ENCODE measurements at regions not wholly inside any gene's neighbourhood (a gene's known extent, or its start where the extent isn't known, plus 50 kb on each side); places are given as distances from the start of the nearest gene placed in this dataset.

GRCh38 chr9:103681435-103681834, 412.7 kb upstream of the SMC2 start:
- in situ Hi-C loops (cut with HindIII; ENCODE audit: low pct_unique_long_range_greater_than_20kb, low sequenced_read_pairs): no loop called here
- no peak for DNase-seq (ENCODE audit: low read depth)

GRCh38 chr9:103700195-103700962, 393.7 kb upstream of the SMC2 start:
- in situ Hi-C loops (cut with HindIII; ENCODE audit: low pct_unique_long_range_greater_than_20kb, low sequenced_read_pairs): no loop called here

GRCh38 chr9:103702572-103702971, 391.5 kb upstream of the SMC2 start:
- no peak for DNase-seq (ENCODE audit: low read depth)
- in situ Hi-C loops (cut with HindIII; ENCODE audit: low pct_unique_long_range_greater_than_20kb, low sequenced_read_pairs): no loop called here

More at GRCh38 chr9:103700195-103700962, 393.7 kb upstream of the SMC2 start:
- DNase-seq (ENCODE audit: low read depth): no peak

- in situ Hi-C loops (cut with HindIII; ENCODE audit: low pct_unique_long_range_greater_than_20kb, low sequenced_read_pairs): no loop called here
- no peak for DNase-seq (ENCODE audit: low read depth)
Observed at GRCh38 chr9:103707181-103707580, 386.9 kb upstream of the SMC2 start.

GRCh38 chr9:103709366-103709765, 384.7 kb upstream of the SMC2 start:
- in situ Hi-C loops (cut with HindIII; ENCODE audit: low pct_unique_long_range_greater_than_20kb, low sequenced_read_pairs): no loop called here
- DNase-seq (ENCODE audit: low read depth): no peak

GRCh38 chr9:103713631-103714030, 380.5 kb upstream of the SMC2 start:
- in situ Hi-C loops (cut with HindIII; ENCODE audit: low pct_unique_long_range_greater_than_20kb, low sequenced_read_pairs): no loop called here
- DNase-seq (ENCODE audit: low read depth): no peak

GRCh38 chr9:103714992-103715391, 379.1 kb upstream of the SMC2 start:
- DNase-seq (ENCODE audit: low read depth): no peak
- in situ Hi-C loops (cut with HindIII; ENCODE audit: low pct_unique_long_range_greater_than_20kb, low sequenced_read_pairs): no loop called here

GRCh38 chr9:103721056-103721455, 373.1 kb upstream of the SMC2 start:
- in situ Hi-C loops (cut with HindIII; ENCODE audit: low pct_unique_long_range_greater_than_20kb, low sequenced_read_pairs): no loop called here
- DNase-seq (ENCODE audit: low read depth): no peak

- DNase-seq (ENCODE audit: low read depth): no peak
- in situ Hi-C loops (cut with HindIII; ENCODE audit: low pct_unique_long_range_greater_than_20kb, low sequenced_read_pairs): no loop called here
Observed at GRCh38 chr9:103730866-103731265, 363.2 kb upstream of the SMC2 start.

GRCh38 chr9:103731541-103731940, 362.6 kb upstream of the SMC2 start:
- in situ Hi-C loops (cut with HindIII; ENCODE audit: low pct_unique_long_range_greater_than_20kb, low sequenced_read_pairs): no loop called here
- no peak for DNase-seq (ENCODE audit: low read depth)

- no peak for DNase-seq (ENCODE audit: low read depth)
- in situ Hi-C loops (cut with HindIII; ENCODE audit: low pct_unique_long_range_greater_than_20kb, low sequenced_read_pairs): no loop called here
Observed at GRCh38 chr9:103734471-103734870, 359.6 kb upstream of the SMC2 start.

GRCh38 chr9:103755441-103755840, 338.7 kb upstream of the SMC2 start:
- in situ Hi-C loops (cut with HindIII; ENCODE audit: low pct_unique_long_range_greater_than_20kb, low sequenced_read_pairs): no loop called here
- DNase-seq (ENCODE audit: low read depth): no peak

GRCh38 chr9:103755986-103756385, 338.1 kb upstream of the SMC2 start:
- DNase-seq (ENCODE audit: low read depth): no peak
- in situ Hi-C loops (cut with HindIII; ENCODE audit: low pct_unique_long_range_greater_than_20kb, low sequenced_read_pairs): no loop called here

- in situ Hi-C loops (cut with HindIII; ENCODE audit: low pct_unique_long_range_greater_than_20kb, low sequenced_read_pairs): no loop called here
- DNase-seq (ENCODE audit: low read depth): no peak
Observed at GRCh38 chr9:103757062-103757461, 337.0 kb upstream of the SMC2 start.

- DNase-seq (ENCODE audit: low read depth): no peak
- in situ Hi-C loops (cut with HindIII; ENCODE audit: low pct_unique_long_range_greater_than_20kb, low sequenced_read_pairs): no loop called here
Observed at GRCh38 chr9:103761466-103761865, 332.6 kb upstream of the SMC2 start.

- in situ Hi-C loops (cut with HindIII; ENCODE audit: low pct_unique_long_range_greater_than_20kb, low sequenced_read_pairs): no loop called here
- no peak for DNase-seq (ENCODE audit: low read depth)
Observed at GRCh38 chr9:103789686-103790085, 304.4 kb upstream of the SMC2 start.

- in situ Hi-C loops (cut with HindIII; ENCODE audit: low pct_unique_long_range_greater_than_20kb, low sequenced_read_pairs): no loop called here
- peak; percentile 48 for DNase-seq (ENCODE audit: low read depth)
Observed at GRCh38 chr9:103798620-103799019, 295.5 kb upstream of the SMC2 start.

- no peak for DNase-seq (ENCODE audit: low read depth)
- in situ Hi-C loops (cut with HindIII; ENCODE audit: low pct_unique_long_range_greater_than_20kb, low sequenced_read_pairs): no loop called here
Observed at GRCh38 chr9:103799959-103800358, 294.1 kb upstream of the SMC2 start.

GRCh38 chr9:103802068-103802467, 292.0 kb upstream of the SMC2 start:
- in situ Hi-C loops (cut with HindIII; ENCODE audit: low pct_unique_long_range_greater_than_20kb, low sequenced_read_pairs): no loop called here

GRCh38 chr9:103803245-103803644, 290.9 kb upstream of the SMC2 start:
- in situ Hi-C loops (cut with HindIII; ENCODE audit: low pct_unique_long_range_greater_than_20kb, low sequenced_read_pairs): no loop called here
- DNase-seq (ENCODE audit: low read depth): no peak

More at GRCh38 chr9:103802068-103802467, 292.0 kb upstream of the SMC2 start:
- DNase-seq (ENCODE audit: low read depth): no peak

Data from Caki2 (cell line).